Trophoblast cell (in vitro differentiated cells and primary cell): ENCODE measurements at regions not wholly inside any gene's neighbourhood (a gene's known extent, or its start where the extent isn't known, plus 50 kb on each side); places are given as distances from the start of the nearest gene placed in this dataset.

Source experiments
- DNase-seq, 2 donors: peaks; one replicate each; pipeline ENCODE4 v3.0.0-alpha.2; 2016
- H2AFZ ChIP-seq: 2 replicates; pipeline ENCODE4 v1.6.1; 2013; ENCODE audit warnings: low read length, moderate library complexity, mild to moderate bottlenecking; ENCODE audit not compliant: insufficient read depth, poor library complexity
- H2AK5ac ChIP-seq: 2 replicates; pipeline ENCODE4 v1.6.1; 2013; ENCODE audit warnings: mild to moderate bottlenecking, low read length
- H2BK120ac ChIP-seq: 2 replicates; pipeline ENCODE4 v1.6.1; 2013; ENCODE audit warnings: low read length, mild to moderate bottlenecking, moderate library complexity; ENCODE audit not compliant: insufficient read depth, poor library complexity
- H2BK12ac ChIP-seq: 2 replicates; pipeline ENCODE4 v1.6.1; 2013; ENCODE audit warnings: mild to moderate bottlenecking, low read length, moderate library complexity
- H2BK5ac ChIP-seq: 2 replicates; pipeline ENCODE4 v1.6.1; 2013; ENCODE audit warnings: low read length, low read depth, moderate library complexity, mild to moderate bottlenecking; ENCODE audit not compliant: poor library complexity
- H3K14ac ChIP-seq: 2 replicates; pipeline ENCODE4 v1.6.1; 2013; ENCODE audit warnings: mild to moderate bottlenecking, low read length
- H3K18ac ChIP-seq: 2 replicates; pipeline ENCODE4 v1.6.1; 2013; ENCODE audit warnings: mild to moderate bottlenecking, low read length
- H3K23ac ChIP-seq: 2 replicates; pipeline ENCODE4 v1.6.1; 2013; ENCODE audit warnings: low read length
- H3K27ac ChIP-seq: 2 replicates; pipeline ENCODE4 v1.5.1; 2013; ENCODE audit warnings: low read depth, mild to moderate bottlenecking, inconsistent platforms, low read length, moderate library complexity
- H3K27me3 ChIP-seq: 2 replicates; pipeline ENCODE4 v1.6.1; 2013; ENCODE audit warnings: inconsistent platforms, mild to moderate bottlenecking, low read length, moderate library complexity; ENCODE audit not compliant: insufficient read depth
- H3K36me3 ChIP-seq, 2 experiments: 1 replicate in 1 of 2; 2 replicates in 1 of 2; pipeline ENCODE4 v1.6.1; 2013; ENCODE audit warnings: low read length in 2 of 2, mild to moderate bottlenecking in 2 of 2, moderate library complexity in 1 of 2; ENCODE audit not compliant: insufficient read depth in 2 of 2, control insufficient read depth in 1 of 2
- H3K4ac ChIP-seq: 2 replicates; pipeline ENCODE4 v1.6.1; 2013; ENCODE audit warnings: low read depth, mild to moderate bottlenecking, low read length, moderate library complexity
- H3K4me1 ChIP-seq, 2 experiments: 1 replicate in 1 of 2; 2 replicates in 1 of 2; pipeline ENCODE4 v1.6.1; 2013; ENCODE audit warnings: low read length in 2 of 2, mild to moderate bottlenecking in 2 of 2, moderate library complexity in 1 of 2; ENCODE audit not compliant: insufficient read depth in 2 of 2, control insufficient read depth in 1 of 2
- H3K4me2 ChIP-seq: 2 replicates; pipeline ENCODE4 v1.6.1; 2013; ENCODE audit warnings: inconsistent platforms, mild to moderate bottlenecking, low read length, moderate library complexity
- H3K4me3 ChIP-seq: 2 replicates; pipeline ENCODE4 v1.5.1; 2013; ENCODE audit warnings: mild to moderate bottlenecking, low read depth, low read length, inconsistent platforms
- H3K79me1 ChIP-seq: one replicate; pipeline ENCODE4 v1.6.1; 2013; ENCODE audit warnings: low read length
- H3K79me2 ChIP-seq: 2 replicates; pipeline ENCODE4 v1.6.1; 2013; ENCODE audit warnings: low read length, mild to moderate bottlenecking; ENCODE audit not compliant: control insufficient read depth, insufficient read depth, poor library complexity
- H3K9ac ChIP-seq: 2 replicates; pipeline ENCODE4 v1.6.1; 2013; ENCODE audit warnings: mild to moderate bottlenecking, low read length
- H3K9me3 ChIP-seq: 2 replicates; pipeline ENCODE4 v1.6.1; 2013; ENCODE audit warnings: low read depth, mild to moderate bottlenecking, control low read depth, inconsistent platforms, low read length; ENCODE audit not compliant: insufficient read depth
- H4K12ac ChIP-seq: 2 replicates; pipeline ENCODE4 v1.6.1; 2013; ENCODE audit warnings: low read depth, mild to moderate bottlenecking, low read length, moderate library complexity
- H4K8ac ChIP-seq: 2 replicates; pipeline ENCODE4 v1.6.1; 2013; ENCODE audit warnings: low read depth, mild to moderate bottlenecking, low read length, moderate library complexity
- H4K91ac ChIP-seq: one replicate; pipeline ENCODE4 v1.6.1; 2013; ENCODE audit warnings: low read depth, mild to moderate bottlenecking, low read length, moderate library complexity
- WGBS: extraction: QIAGEN DNeasy Blood & Tissue Kit; methylation state at CpG from one replicate; pipeline ENCODE4 v1.1.7; 2013; ENCODE audit warnings: missing lambda C conversion rate; ENCODE audit not compliant: insufficient read length, insufficient coverage; ENCODE audit errors: extremely low coverage; 5-methylcytosine and 5-hydroxymethylcytosine counted together

DNA sequence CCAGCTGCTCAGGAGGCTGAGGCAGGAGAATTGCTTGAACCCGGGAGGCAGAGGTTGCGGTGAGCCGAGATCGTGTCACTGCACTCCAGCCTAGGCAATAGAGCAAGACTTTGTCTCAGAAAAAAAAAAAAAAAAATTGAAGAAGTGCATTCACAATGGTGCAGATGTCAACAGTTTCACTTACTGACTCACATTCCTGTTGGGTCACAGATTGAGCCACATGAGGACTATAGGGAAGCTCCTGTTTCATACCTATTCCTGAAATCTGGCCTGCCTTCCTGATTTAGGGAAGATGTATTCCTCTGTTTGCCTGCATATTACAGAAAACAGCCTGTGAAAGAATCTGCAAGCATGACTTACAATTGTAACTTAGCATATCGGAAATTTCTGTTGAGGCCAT lies 78.2 kb downstream of the AKR1C4 start:
- Histone ChIP-seq H3K27me3 (no peaks in the 10 kb centered on the region), H2AK5ac (no peak overlapping the region), H2BK120ac (no peak overlapping the region), H2BK5ac (no peak overlapping the region), H2BK12ac (no peak overlapping the region), H3K79me1 (no peaks in the 10 kb centered on the region), H4K91ac (no peak overlapping the region), H3K79me2 (no peaks in the 10 kb centered on the region), H3K4me1 (no peaks in the 10 kb centered on the region), H3K14ac (no peak overlapping the region), H3K4ac (no peak overlapping the region), H4K8ac (no peak overlapping the region), H3K4me3 (no peak overlapping the region), H3K9ac (no peak overlapping the region), H3K23ac (no peak overlapping the region), H4K12ac (no peak overlapping the region), H3K4me2 (no peak overlapping the region), H3K9me3 (no peaks in the 10 kb centered on the region), H3K18ac (no peak overlapping the region), H2AFZ (no peak overlapping the region), H3K36me3 (no peaks in the 10 kb centered on the region), H3K27ac (no peak overlapping the region)
- no peak for DNase-seq
- WGBS: no CpG with 5 or more reads among the region's 5 CpGs

DNA sequence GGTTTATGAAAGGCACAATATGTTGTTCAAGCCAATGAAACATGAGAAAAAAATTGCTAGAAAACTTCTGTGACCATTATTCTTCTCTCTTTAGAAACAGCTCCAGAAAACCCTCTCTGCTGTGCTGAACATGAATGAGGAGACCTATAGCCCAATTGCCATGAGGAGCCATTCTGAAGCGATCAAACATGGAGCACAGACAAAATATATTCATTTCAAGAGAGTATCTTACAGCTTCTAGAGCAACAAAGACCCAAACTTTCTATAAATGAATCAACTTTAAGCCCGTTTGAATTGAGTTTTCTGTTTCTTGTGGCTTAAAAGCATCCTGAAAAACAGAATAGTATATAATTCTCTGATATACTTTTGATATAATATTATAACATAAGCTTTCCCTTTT lies 83.4 kb upstream of the UCN3 start:
- no peak overlapping the region for H2AK5ac ChIP-seq
- no peak overlapping the region for H2BK5ac ChIP-seq
- H3K4me2 ChIP-seq: no peak overlapping the region
- no peaks in the 10 kb centered on the region for H3K36me3 ChIP-seq
- H3K4ac ChIP-seq: no peak overlapping the region
- H3K23ac ChIP-seq: no peak overlapping the region
- no peak overlapping the region for H4K12ac ChIP-seq
- no peak for DNase-seq
- H3K27me3 ChIP-seq: no peaks in the 10 kb centered on the region
- H3K18ac ChIP-seq: no peak overlapping the region
- H2AFZ ChIP-seq: no peak overlapping the region
- H3K4me3 ChIP-seq: no peak overlapping the region
- no peak overlapping the region for H2BK120ac ChIP-seq
- H3K9ac ChIP-seq: no peak overlapping the region
- H4K91ac ChIP-seq: no peak overlapping the region
- no peak overlapping the region for H3K14ac ChIP-seq
- H3K4me1 ChIP-seq: peaks cover 3 to 7% of the 10 kb centered on the region in 2 experiments
- no peak overlapping the region for H2BK12ac ChIP-seq
- H3K27ac ChIP-seq: no peak overlapping the region
- H4K8ac ChIP-seq: no peak overlapping the region
- no peaks in the 10 kb centered on the region for H3K79me2 ChIP-seq
- no peaks in the 10 kb centered on the region for H3K9me3 ChIP-seq
- H3K79me1 ChIP-seq: no peaks in the 10 kb centered on the region
- no CpG with 5 or more reads among the region's 2 CpGs for WGBS

DNA sequence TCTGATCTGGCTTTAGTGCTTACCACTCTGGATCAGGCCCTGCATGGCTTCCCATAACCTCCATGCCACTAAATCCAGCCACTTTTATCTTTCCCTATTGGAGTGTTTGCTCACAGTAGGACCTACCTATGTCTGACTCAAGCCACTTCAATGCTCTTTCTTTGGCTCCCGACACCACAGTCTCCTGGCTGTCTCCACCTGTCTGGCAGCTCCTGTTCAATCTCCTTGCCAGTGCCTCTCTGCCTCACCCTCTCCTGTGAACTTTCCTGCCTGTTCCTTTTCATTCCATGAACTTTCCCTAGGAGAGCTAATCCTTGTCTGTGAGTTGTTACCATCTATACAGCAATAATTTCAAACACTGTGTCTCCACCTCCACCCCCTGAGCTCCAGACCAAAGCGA lies 82.6 kb upstream of the UCN3 start:
- Histone ChIP-seq H2BK5ac (no peak overlapping the region), H3K27me3 (no peaks in the 10 kb centered on the region), H3K4me1 (peaks cover 3 to 7% of the 10 kb centered on the region in 2 experiments), H3K14ac (no peak overlapping the region), H3K36me3 (no peaks in the 10 kb centered on the region), H3K79me2 (no peaks in the 10 kb centered on the region), H4K91ac (no peak overlapping the region), H3K79me1 (no peaks in the 10 kb centered on the region), H3K18ac (no peak overlapping the region), H3K4me3 (no peak overlapping the region), H4K12ac (no peak overlapping the region), H3K4me2 (no peak overlapping the region), H2BK12ac (no peak overlapping the region), H4K8ac (no peak overlapping the region), H2AK5ac (no peak overlapping the region), H3K9me3 (no peaks in the 10 kb centered on the region), H3K4ac (no peak overlapping the region), H3K23ac (no peak overlapping the region), H2BK120ac (no peak overlapping the region), H3K27ac (no peak overlapping the region), H2AFZ (no peak overlapping the region), H3K9ac (no peak overlapping the region)
- no CpG with 5 or more reads among the region's 2 CpGs for WGBS
- no peak for DNase-seq

DNA sequence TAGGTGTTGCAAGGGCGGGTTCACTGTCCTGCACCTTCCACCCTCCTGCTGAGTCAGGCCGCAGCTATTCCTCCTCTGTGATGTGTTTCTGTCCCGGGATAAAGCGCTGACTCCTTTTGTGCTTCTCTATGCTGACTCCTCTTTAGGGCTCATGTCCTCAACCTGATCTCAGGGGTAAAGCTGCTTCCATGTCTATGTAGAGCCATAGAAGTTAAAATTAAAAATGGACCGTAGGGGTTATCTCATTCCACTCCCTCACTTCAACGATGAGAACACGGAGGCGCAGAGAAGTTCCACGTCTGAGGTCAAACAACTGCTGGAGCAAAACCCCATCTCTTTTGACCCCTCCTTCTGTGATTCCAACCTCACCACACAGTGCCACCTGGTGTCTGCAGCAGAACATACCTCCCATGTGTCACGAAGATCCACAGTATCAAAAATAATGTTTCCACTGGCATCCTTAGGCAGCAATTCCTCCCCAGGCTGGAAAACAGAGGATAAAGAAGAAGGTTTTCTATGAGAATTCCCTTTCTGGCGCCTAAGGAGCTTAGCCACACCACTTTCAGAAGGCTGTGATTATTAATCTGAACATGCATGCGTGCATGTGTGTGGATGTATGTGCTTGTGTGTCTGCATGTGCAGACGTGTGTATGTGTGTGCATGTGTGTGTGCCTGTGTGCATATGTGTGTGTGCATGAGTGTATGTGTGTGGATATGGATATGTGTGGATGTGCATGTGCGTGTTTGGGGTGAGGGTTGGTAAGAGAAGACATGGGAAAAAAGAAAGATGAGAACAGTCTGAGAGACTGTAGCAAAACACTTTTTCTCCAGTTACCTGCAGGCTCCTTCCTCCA lies 81.2 kb upstream of the UCN3 start:
- H3K23ac ChIP-seq: no peak overlapping the region
- no peak overlapping the region for H3K9ac ChIP-seq
- no peak overlapping the region for H3K14ac ChIP-seq
- H3K18ac ChIP-seq: no peak overlapping the region
- H3K27ac ChIP-seq: no peak overlapping the region
- no peak overlapping the region for H4K8ac ChIP-seq
- H4K12ac ChIP-seq: no peak overlapping the region
- peaks cover 3 to 7% of the 10 kb centered on the region in 2 experiments for H3K4me1 ChIP-seq
- no peak overlapping the region for H2AK5ac ChIP-seq
- H3K4ac ChIP-seq: no peak overlapping the region
- no peak overlapping the region for H2BK120ac ChIP-seq
- H2AFZ ChIP-seq: no peak overlapping the region
- H2BK12ac ChIP-seq: no peak overlapping the region
- no peaks in the 10 kb centered on the region for H3K79me1 ChIP-seq
- peak; percentile 8 to 35 for DNase-seq
- WGBS: no CpG with 5 or more reads among the region's 14 CpGs
- no peaks in the 10 kb centered on the region for H3K9me3 ChIP-seq
- no peaks in the 10 kb centered on the region for H3K27me3 ChIP-seq
- H2BK5ac ChIP-seq: no peak overlapping the region
- H3K79me2 ChIP-seq: no peaks in the 10 kb centered on the region
- no peak overlapping the region for H3K4me2 ChIP-seq
- H4K91ac ChIP-seq: no peak overlapping the region
- H3K4me3 ChIP-seq: no peak overlapping the region
- no peaks in the 10 kb centered on the region for H3K36me3 ChIP-seq
